RWPE2 (cell line): ENCODE measurements at regions not wholly inside any gene's neighbourhood (a gene's known extent, or its start where the extent isn't known, plus 50 kb on each side); places are given as distances from the start of the nearest gene placed in this dataset.

Experiments used
- ATAC-seq: fragments of 200-7000 bp; cut with Tn5 transposase; 3 replicates; pipeline ENCODE4 v1.9.1; 2021; ENCODE audit warnings: low read depth
- DNase-seq: peaks from one replicate; pipeline ENCODE4 v3.0.0-alpha.2; 2020; ENCODE audit warnings: low spot score
- H3K27ac ChIP-seq: fragments of 450-650 bp; 2 replicates; pipeline ENCODE4 v1.5.1; 2017; ENCODE audit warnings: mild to moderate bottlenecking; ENCODE audit not compliant: poor library complexity, severe bottlenecking
- H3K27me3 ChIP-seq: fragments of 250-450 bp; sonication (Bioruptor Pico); 2 replicates; pipeline ENCODE4 v1.5.1; 2021; ENCODE audit warnings: mild to moderate bottlenecking, moderate library complexity; ENCODE audit not compliant: insufficient read depth, poor library complexity, severe bottlenecking
- H3K36me3 ChIP-seq: fragments of 250-450 bp; sonication (Bioruptor Pico); 2 replicates; pipeline ENCODE4 v1.5.1; 2020; ENCODE audit warnings: low read depth, mild to moderate bottlenecking, moderate library complexity
- H3K4me1 ChIP-seq: fragments of 250-450 bp; sonication (Bioruptor Pico); 2 replicates; pipeline ENCODE4 v1.5.1; 2021; ENCODE audit warnings: mild to moderate bottlenecking, moderate library complexity; ENCODE audit not compliant: insufficient read depth, poor library complexity, severe bottlenecking
- H3K4me3 ChIP-seq: fragments of 250-450 bp; sonication (Bioruptor Pico); 2 replicates; pipeline ENCODE4 v1.5.1; 2021; ENCODE audit warnings: mild to moderate bottlenecking, moderate library complexity; ENCODE audit not compliant: severe bottlenecking
- H3K9me3 ChIP-seq: fragments of 250-450 bp; sonication (Bioruptor Pico); 2 replicates; pipeline ENCODE4 v1.5.1; 2021; ENCODE audit warnings: mild to moderate bottlenecking, moderate library complexity; ENCODE audit not compliant: severe bottlenecking
- CTCF ChIP-seq: fragments of 450-650 bp; IDR thresholded peaks from one replicate; pipeline ENCODE4 v1.5.1; 2017; ENCODE audit warnings: mild to moderate bottlenecking, moderate library complexity; ENCODE audit not compliant: poor library complexity, severe bottlenecking

- Histone ChIP-seq H3K27ac (no peak overlapping the region), H3K9me3 (no peaks in the 10 kb centered on the region), H3K36me3 (no peaks in the 10 kb centered on the region), H3K4me1 (peaks cover 25% of the 10 kb centered on the region), H3K4me3 (no peak overlapping the region), H3K27me3 (no peaks in the 10 kb centered on the region)
- DNase-seq = no peak
- ATAC-seq = no peak
- no peak for TF ChIP-seq CTCF
These were observed 68.8 kb downstream of the UTRN start for GRCh38 chr6:144353871-144354314.

DNA sequence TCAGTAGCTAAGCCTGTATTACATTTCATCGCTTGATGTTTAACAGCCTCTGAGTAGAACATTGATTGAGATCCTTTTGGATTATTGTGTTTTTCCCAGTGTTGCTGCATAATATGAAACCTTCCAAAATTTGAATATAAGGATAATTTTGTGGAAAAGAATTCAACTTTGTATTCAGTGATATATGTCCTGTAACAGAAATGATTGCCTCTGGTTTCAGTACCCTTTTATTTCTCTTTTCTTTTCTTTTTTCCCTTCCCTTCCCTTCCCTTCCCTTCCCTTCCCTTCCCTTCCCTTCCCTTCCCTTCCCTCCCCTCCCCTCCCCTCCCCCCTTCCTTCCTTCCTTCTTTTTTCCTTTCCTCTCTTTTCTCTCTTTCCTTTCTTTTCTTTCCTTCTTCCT is 74.6 kb downstream of the UTRN start:
- Histone ChIP-seq H3K27me3 (no peaks in the 10 kb centered on the region), H3K27ac (no peak overlapping the region), H3K9me3 (no peaks in the 10 kb centered on the region), H3K36me3 (no peaks in the 10 kb centered on the region), H3K4me1 (no peaks in the 10 kb centered on the region), H3K4me3 (no peak overlapping the region)
- ATAC-seq = no peak
- no peak for DNase-seq
- no peak for TF ChIP-seq CTCF

- DNase-seq (no peak), ATAC-seq (peak; percentile 61)
- Histone ChIP-seq H3K27me3 (no peaks in the 10 kb centered on the region), H3K36me3 (no peaks in the 10 kb centered on the region), H3K27ac (no peak overlapping the region), H3K9me3 (no peaks in the 10 kb centered on the region), H3K4me3 (no peak overlapping the region), H3K4me1 (no peaks in the 10 kb centered on the region)
- no peak for TF ChIP-seq CTCF
These were observed 75.3 kb downstream of the UTRN start for GRCh38 chr6:144360401-144360800.

DNA sequence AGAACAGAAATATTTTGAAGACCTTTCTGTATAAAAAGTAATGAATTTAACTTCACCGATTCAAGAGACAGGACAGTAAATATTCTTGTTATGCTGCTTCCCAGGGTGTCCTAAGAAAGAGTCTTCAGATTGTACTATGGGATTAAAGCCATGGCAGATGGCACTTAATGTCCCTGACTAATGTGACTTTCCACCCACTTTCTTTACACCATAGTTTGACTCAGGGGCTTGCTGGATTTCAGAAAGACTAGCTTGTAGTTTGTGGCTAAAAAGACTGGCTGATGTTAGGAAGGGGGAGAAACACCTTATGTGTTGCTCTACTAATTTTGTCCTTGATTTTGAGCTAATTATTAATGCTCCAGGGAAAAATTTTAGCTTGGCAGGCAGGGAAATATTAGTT is 75.9 kb downstream of the UTRN start:
- no peaks in the 10 kb centered on the region for H3K4me1 ChIP-seq
- ATAC-seq (no peak), DNase-seq (no peak)
- H3K4me3 ChIP-seq = no peak overlapping the region
- no peak for TF ChIP-seq CTCF
- H3K27ac ChIP-seq = no peak overlapping the region
- no peaks in the 10 kb centered on the region for H3K27me3 ChIP-seq
- no peaks in the 10 kb centered on the region for H3K9me3 ChIP-seq
- H3K36me3 ChIP-seq = no peaks in the 10 kb centered on the region

- Histone ChIP-seq H3K4me3 (no peak overlapping the region), H3K27me3 (no peaks in the 10 kb centered on the region), H3K27ac (no peak overlapping the region), H3K36me3 (no peaks in the 10 kb centered on the region), H3K4me1 (no peaks in the 10 kb centered on the region), H3K9me3 (no peaks in the 10 kb centered on the region)
- ATAC-seq (no peak), DNase-seq (no peak)
- no peak for TF ChIP-seq CTCF
These were observed 77.2 kb downstream of the UTRN start for GRCh38 chr6:144362042-144363018.
